ENCODE measurements at regions not wholly inside any gene's neighbourhood (a gene's known extent, or its start where the extent isn't known, plus 50 kb on each side); places are given as distances from the start of the nearest gene placed in this dataset.

DNA sequence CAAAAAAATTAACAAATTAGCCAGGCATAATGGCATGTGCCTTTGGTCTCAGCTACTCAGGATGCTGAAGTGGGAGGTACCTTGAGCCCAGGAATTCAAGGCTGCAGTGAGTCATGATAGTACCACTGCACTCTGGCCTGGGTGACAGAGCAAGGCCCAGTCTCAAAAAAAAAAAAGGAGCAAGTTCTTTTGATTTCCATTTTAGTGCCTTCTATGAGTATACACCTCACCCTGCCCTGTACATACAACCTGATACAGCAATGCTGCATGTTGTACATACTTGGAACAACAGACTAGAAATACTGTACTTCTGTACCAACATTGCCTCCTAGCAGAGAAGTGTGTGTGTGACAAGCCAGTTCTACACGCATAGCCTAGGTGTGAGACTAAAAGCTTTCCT is 97.3 kb upstream of the CARMIL1 start (continued):
- TF ChIP-seq, protein P1, sequence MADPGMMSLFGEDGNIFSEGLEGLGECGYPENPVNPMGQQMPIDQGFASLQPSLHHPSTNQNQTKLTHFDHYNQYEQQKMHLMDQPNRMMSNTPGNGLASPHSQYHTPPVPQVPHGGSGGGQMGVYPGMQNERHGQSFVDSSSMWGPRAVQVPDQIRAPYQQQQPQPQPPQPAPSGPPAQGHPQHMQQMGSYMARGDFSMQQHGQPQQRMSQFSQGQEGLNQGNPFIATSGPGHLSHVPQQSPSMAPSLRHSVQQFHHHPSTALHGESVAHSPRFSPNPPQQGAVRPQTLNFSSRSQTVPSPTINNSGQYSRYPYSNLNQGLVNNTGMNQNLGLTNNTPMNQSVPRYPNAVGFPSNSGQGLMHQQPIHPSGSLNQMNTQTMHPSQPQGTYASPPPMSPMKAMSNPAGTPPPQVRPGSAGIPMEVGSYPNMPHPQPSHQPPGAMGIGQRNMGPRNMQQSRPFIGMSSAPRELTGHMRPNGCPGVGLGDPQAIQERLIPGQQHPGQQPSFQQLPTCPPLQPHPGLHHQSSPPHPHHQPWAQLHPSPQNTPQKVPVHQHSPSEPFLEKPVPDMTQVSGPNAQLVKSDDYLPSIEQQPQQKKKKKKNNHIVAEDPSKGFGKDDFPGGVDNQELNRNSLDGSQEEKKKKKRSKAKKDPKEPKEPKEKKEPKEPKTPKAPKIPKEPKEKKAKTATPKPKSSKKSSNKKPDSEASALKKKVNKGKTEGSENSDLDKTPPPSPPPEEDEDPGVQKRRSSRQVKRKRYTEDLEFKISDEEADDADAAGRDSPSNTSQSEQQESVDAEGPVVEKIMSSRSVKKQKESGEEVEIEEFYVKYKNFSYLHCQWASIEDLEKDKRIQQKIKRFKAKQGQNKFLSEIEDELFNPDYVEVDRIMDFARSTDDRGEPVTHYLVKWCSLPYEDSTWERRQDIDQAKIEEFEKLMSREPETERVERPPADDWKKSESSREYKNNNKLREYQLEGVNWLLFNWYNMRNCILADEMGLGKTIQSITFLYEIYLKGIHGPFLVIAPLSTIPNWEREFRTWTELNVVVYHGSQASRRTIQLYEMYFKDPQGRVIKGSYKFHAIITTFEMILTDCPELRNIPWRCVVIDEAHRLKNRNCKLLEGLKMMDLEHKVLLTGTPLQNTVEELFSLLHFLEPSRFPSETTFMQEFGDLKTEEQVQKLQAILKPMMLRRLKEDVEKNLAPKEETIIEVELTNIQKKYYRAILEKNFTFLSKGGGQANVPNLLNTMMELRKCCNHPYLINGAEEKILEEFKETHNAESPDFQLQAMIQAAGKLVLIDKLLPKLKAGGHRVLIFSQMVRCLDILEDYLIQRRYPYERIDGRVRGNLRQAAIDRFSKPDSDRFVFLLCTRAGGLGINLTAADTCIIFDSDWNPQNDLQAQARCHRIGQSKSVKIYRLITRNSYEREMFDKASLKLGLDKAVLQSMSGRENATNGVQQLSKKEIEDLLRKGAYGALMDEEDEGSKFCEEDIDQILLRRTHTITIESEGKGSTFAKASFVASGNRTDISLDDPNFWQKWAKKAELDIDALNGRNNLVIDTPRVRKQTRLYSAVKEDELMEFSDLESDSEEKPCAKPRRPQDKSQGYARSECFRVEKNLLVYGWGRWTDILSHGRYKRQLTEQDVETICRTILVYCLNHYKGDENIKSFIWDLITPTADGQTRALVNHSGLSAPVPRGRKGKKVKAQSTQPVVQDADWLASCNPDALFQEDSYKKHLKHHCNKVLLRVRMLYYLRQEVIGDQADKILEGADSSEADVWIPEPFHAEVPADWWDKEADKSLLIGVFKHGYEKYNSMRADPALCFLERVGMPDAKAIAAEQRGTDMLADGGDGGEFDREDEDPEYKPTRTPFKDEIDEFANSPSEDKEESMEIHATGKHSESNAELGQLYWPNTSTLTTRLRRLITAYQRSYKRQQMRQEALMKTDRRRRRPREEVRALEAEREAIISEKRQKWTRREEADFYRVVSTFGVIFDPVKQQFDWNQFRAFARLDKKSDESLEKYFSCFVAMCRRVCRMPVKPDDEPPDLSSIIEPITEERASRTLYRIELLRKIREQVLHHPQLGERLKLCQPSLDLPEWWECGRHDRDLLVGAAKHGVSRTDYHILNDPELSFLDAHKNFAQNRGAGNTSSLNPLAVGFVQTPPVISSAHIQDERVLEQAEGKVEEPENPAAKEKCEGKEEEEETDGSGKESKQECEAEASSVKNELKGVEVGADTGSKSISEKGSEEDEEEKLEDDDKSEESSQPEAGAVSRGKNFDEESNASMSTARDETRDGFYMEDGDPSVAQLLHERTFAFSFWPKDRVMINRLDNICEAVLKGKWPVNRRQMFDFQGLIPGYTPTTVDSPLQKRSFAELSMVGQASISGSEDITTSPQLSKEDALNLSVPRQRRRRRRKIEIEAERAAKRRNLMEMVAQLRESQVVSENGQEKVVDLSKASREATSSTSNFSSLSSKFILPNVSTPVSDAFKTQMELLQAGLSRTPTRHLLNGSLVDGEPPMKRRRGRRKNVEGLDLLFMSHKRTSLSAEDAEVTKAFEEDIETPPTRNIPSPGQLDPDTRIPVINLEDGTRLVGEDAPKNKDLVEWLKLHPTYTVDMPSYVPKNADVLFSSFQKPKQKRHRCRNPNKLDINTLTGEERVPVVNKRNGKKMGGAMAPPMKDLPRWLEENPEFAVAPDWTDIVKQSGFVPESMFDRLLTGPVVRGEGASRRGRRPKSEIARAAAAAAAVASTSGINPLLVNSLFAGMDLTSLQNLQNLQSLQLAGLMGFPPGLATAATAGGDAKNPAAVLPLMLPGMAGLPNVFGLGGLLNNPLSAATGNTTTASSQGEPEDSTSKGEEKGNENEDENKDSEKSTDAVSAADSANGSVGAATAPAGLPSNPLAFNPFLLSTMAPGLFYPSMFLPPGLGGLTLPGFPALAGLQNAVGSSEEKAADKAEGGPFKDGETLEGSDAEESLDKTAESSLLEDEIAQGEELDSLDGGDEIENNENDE (IDR thresholded peaks at IDR 0.05; ENCODE audit: insufficient replicate concordance, low read length): no peak
- no peak for TF ChIP-seq GABPA (IDR thresholded peaks at IDR 0.05; ENCODE audit: borderline replicate concordance, insufficient read depth, low read length)
- no peak for TF ChIP-seq CTBP2 (IDR thresholded peaks at IDR 0.05; ENCODE audit: borderline replicate concordance, insufficient read depth, insufficient read length, low read length)
- TF ChIP-seq, protein P2, sequence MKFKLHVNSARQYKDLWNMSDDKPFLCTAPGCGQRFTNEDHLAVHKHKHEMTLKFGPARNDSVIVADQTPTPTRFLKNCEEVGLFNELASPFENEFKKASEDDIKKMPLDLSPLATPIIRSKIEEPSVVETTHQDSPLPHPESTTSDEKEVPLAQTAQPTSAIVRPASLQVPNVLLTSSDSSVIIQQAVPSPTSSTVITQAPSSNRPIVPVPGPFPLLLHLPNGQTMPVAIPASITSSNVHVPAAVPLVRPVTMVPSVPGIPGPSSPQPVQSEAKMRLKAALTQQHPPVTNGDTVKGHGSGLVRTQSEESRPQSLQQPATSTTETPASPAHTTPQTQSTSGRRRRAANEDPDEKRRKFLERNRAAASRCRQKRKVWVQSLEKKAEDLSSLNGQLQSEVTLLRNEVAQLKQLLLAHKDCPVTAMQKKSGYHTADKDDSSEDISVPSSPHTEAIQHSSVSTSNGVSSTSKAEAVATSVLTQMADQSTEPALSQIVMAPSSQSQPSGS (IDR thresholded peaks at IDR 0.05; ENCODE audit: low read length): no peak
- no peak for TF ChIP-seq POLR2AphosphoS5 (IDR thresholded peaks at IDR 0.05; ENCODE audit: low read depth, low read length)
- TF ChIP-seq HDAC6 (IDR thresholded peaks at IDR 0.05; ENCODE audit: low read depth, low read length): no peak
- TF ChIP-seq BCL11A (IDR thresholded peaks at IDR 0.05; ENCODE audit: low read depth in 2 of 2, low read length in 2 of 2): no peak
- no peak for TF ChIP-seq KDM4A (IDR thresholded peaks at IDR 0.05; ENCODE audit: low read depth, low read length, severe bottlenecking)
- TF ChIP-seq JUN (IDR thresholded peaks at IDR 0.05; ENCODE audit: low read depth, low read length): no peak
- TF ChIP-seq JUND (IDR thresholded peaks at IDR 0.05; ENCODE audit: low read length): no peak
- no peak for TF ChIP-seq CREB1 (IDR thresholded peaks at IDR 0.05)

Data from H1 (cell line).